HEK293 (cell line): ENCODE measurements at regions not wholly inside any gene's neighbourhood (a gene's known extent, or its start where the extent isn't known, plus 50 kb on each side); places are given as distances from the start of the nearest gene placed in this dataset.

Experiments used
- CTCF ChIA-PET: fragments of 350-600 bp; formaldehyde crosslinking; extraction: SDS; loops from one replicate; lab custom pipeline; 2021; ENCODE audit warnings: antibody characterized with exemption; lab: Yijun Ruan, JAX
- POLR2A ChIA-PET: fragments of 300-600 bp; formaldehyde crosslinking; extraction: SDS; loops from one replicate; lab custom pipeline; 2020; ENCODE audit warnings: antibody characterized with exemption, inconsistent platforms; lab: Yijun Ruan, JAX
- H3K27ac ChIP-seq: fragments of 200-500 bp; sonication (Bioruptor generic); 2 replicates; pipeline ENCODE4 v1.5.1; 2014; ENCODE audit warnings: low read depth, low read length, control low read depth, inconsistent platforms; ENCODE audit errors: extremely low read depth
- H3K36me3 ChIP-seq, 2 experiments: fragments of 200-500 bp in 1 of 2; sonication (Bioruptor generic) in 1 of 2; 1 replicate in 1 of 2; 2 replicates in 1 of 2; pipeline ENCODE4 v1.5.1; 2014 to 2017; ENCODE audit warnings: inconsistent platforms in 2 of 2, low read length in 2 of 2; ENCODE audit not compliant: control insufficient read depth in 2 of 2, insufficient read depth in 1 of 2
- H3K4me1 ChIP-seq: fragments of 200-500 bp; sonication (Bioruptor generic); 2 replicates; pipeline ENCODE4 v1.5.1; 2014; ENCODE audit warnings: mild to moderate bottlenecking, low read length, inconsistent platforms; ENCODE audit not compliant: control insufficient read depth, insufficient read depth
- H3K4me3 ChIP-seq: 2 replicates; pipeline ENCODE4 v1.5.1; 2011; ENCODE audit warnings: low read depth, mild to moderate bottlenecking, control low read depth, low read length, moderate library complexity
- H3K9me3 ChIP-seq: fragments of 200-500 bp; sonication (Bioruptor generic); 2 replicates; pipeline ENCODE4 v1.5.1; 2014; ENCODE audit warnings: low read depth, low read length, inconsistent platforms; ENCODE audit not compliant: control insufficient read depth, insufficient read depth
- GFI1B ChIP-seq: fragments of 450-650 bp; formaldehyde crosslinking; IDR thresholded peaks from 2 replicates; pipeline ENCODE4 v1.5.1; 2016; ENCODE audit warnings: missing biosample characterization, missing genetic modification characterization
- GLIS1 ChIP-seq: fragments of 450-650 bp; formaldehyde crosslinking; IDR thresholded peaks from 2 replicates; pipeline ENCODE4 v1.5.1; 2016; ENCODE audit warnings: missing biosample characterization, missing genetic modification characterization
- GLIS2 ChIP-seq: fragments of 450-650 bp; formaldehyde crosslinking; IDR thresholded peaks from 2 replicates; pipeline ENCODE4 v1.5.1; 2016; ENCODE audit warnings: missing biosample characterization, missing genetic modification characterization
- KLF1 ChIP-seq: fragments of 450-650 bp; formaldehyde crosslinking; IDR thresholded peaks from 2 replicates; pipeline ENCODE4 v1.5.1; 2016; ENCODE audit warnings: missing biosample characterization, missing genetic modification characterization
- MZF1 ChIP-seq: fragments of 450-650 bp; formaldehyde crosslinking; IDR thresholded peaks from 2 replicates; pipeline ENCODE4 v1.5.1; 2017; ENCODE audit warnings: missing biosample characterization, missing genetic modification characterization, borderline replicate concordance
- PRDM1 ChIP-seq: fragments of 450-650 bp; formaldehyde crosslinking; IDR thresholded peaks from 2 replicates; pipeline ENCODE4; 2016; ENCODE audit warnings: missing biosample characterization, missing genetic modification characterization
- REST ChIP-seq: fragments of 450-650 bp; formaldehyde crosslinking; IDR thresholded peaks from 2 replicates; pipeline ENCODE4 v1.5.1; 2016; ENCODE audit warnings: missing biosample characterization, missing genetic modification characterization
- ZBTB49 ChIP-seq: fragments of 450-650 bp; formaldehyde crosslinking; IDR thresholded peaks from 2 replicates; pipeline ENCODE4 v1.5.1; 2016; ENCODE audit warnings: missing biosample characterization, missing genetic modification characterization, low read depth
- ZNF341 ChIP-seq: fragments of 450-650 bp; formaldehyde crosslinking; IDR thresholded peaks from 2 replicates; pipeline ENCODE4; 2016; ENCODE audit warnings: low read depth, missing biosample characterization, missing genetic modification characterization
- ZNF366 ChIP-seq: fragments of 450-650 bp; formaldehyde crosslinking; conservative IDR thresholded peaks from 2 replicates; pipeline ENCODE4 v1.5.1; 2016; ENCODE audit warnings: missing biosample characterization, missing genetic modification characterization
- ZNF391 ChIP-seq: fragments of 450-650 bp; formaldehyde crosslinking; IDR thresholded peaks from 2 replicates; pipeline ENCODE4 v1.5.1; 2016; ENCODE audit warnings: low read depth, missing biosample characterization, missing genetic modification characterization, borderline replicate concordance
- ZNF433 ChIP-seq: fragments of 450-650 bp; formaldehyde crosslinking; IDR thresholded peaks from 2 replicates; pipeline ENCODE4 v1.5.1; 2016; ENCODE audit warnings: missing biosample characterization, missing genetic modification characterization, low read depth
- ZNF561 ChIP-seq: fragments of 450-650 bp; IDR thresholded peaks from 2 replicates; pipeline ENCODE4 v1.5.1; 2018; ENCODE audit warnings: missing biosample characterization, missing genetic modification characterization, borderline replicate concordance
- ZNF623 ChIP-seq: fragments of 450-650 bp; formaldehyde crosslinking; IDR thresholded peaks from 2 replicates; pipeline ENCODE4 v1.5.1; 2016; ENCODE audit warnings: missing biosample characterization, missing genetic modification characterization
- ZNF626 ChIP-seq: fragments of 450-650 bp; sonication (Bioruptor Pico); formaldehyde crosslinking; IDR thresholded peaks from 2 replicates; pipeline ENCODE4 v1.5.1; 2018; ENCODE audit warnings: missing biosample characterization, missing genetic modification characterization, inconsistent platforms
- ZNF660 ChIP-seq: fragments of 450-650 bp; IDR thresholded peaks from 2 replicates; pipeline ENCODE4 v1.5.1; 2018; ENCODE audit warnings: missing biosample characterization, mild to moderate bottlenecking, missing genetic modification characterization
- ZNF664 ChIP-seq: fragments of 450-650 bp; formaldehyde crosslinking; IDR thresholded peaks from 2 replicates; pipeline ENCODE4 v1.5.1; 2016; ENCODE audit warnings: missing biosample characterization, missing genetic modification characterization
- ZNF670 ChIP-seq: fragments of 450-650 bp; formaldehyde crosslinking; IDR thresholded peaks from 2 replicates; pipeline ENCODE4 v1.5.1; 2016; ENCODE audit warnings: missing biosample characterization, missing genetic modification characterization, low read depth
- ZNF701 ChIP-seq: fragments of 450-650 bp; formaldehyde crosslinking; IDR thresholded peaks from 2 replicates; pipeline ENCODE4 v1.5.1; 2016; ENCODE audit warnings: missing biosample characterization, missing genetic modification characterization
- TF ChIP-seq, protein P1 (sequence below): fragments of 450-650 bp; formaldehyde crosslinking; IDR thresholded peaks from 2 replicates; pipeline ENCODE4 v1.5.1; 2016; ENCODE audit warnings: missing biosample characterization, missing genetic modification characterization
- TF ChIP-seq, protein P2 (sequence below): fragments of 450-650 bp; formaldehyde crosslinking; IDR thresholded peaks from 2 replicates; pipeline ENCODE4 v1.5.1; 2016; ENCODE audit warnings: missing biosample characterization, missing genetic modification characterization
- TF ChIP-seq, protein P3 (sequence below): fragments of 450-650 bp; formaldehyde crosslinking; IDR thresholded peaks from 2 replicates; pipeline ENCODE4 v1.5.1; 2016; ENCODE audit warnings: missing biosample characterization, missing genetic modification characterization

DNA sequence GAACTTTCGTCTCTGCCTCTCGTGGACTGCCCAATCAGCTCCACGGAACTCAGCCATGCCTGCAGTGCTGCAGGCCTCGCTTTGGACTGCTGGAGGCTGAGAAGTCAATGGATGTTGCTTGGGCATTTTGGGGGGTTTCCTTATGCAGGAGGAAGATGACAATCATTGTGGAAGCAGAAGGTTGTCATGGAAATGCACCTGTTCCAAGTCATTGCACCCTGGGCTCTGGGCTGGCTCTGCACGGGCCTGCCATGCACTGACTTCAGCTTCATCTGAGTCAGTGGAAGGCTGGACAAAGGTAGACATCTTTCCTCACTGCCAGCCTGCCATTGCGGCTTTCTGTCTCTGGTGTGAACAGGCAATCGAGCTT, 217.3 kb downstream of the RPS24 start:
- Histone ChIP-seq H3K27ac (no peak overlapping the region), H3K4me1 (0 out of 2 replicates have a peak, but pooled peaks cover 2% of the 10 kb centered on the region), H3K4me3 (no peak overlapping the region), H3K9me3 (no peaks in the 10 kb centered on the region), H3K36me3 (no peaks in the 10 kb centered on the region)
- TF ChIP-seq REST = no peak
- TF ChIP-seq ZNF561 (tag by site-specific recombination) = no peak
- TF ChIP-seq ZBTB49 (tag by site-specific recombination) = no peak
- no peak for TF ChIP-seq ZNF664 (tag by site-specific recombination)
- TF ChIP-seq GLIS2 (tag by site-specific recombination) = no peak
- TF ChIP-seq, protein P1, sequence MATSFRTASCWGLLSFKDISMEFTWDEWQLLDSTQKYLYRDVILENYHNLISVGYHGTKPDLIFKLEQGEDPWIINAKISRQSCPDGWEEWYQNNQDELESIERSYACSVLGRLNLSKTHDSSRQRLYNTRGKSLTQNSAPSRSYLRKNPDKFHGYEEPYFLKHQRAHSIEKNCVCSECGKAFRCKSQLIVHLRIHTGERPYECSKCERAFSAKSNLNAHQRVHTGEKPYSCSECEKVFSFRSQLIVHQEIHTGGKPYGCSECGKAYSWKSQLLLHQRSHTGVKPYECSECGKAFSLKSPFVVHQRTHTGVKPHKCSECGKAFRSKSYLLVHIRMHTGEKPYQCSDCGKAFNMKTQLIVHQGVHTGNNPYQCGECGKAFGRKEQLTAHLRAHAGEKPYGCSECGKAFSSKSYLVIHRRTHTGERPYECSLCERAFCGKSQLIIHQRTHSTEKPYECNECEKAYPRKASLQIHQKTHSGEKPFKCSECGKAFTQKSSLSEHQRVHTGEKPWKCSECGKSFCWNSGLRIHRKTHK (tag by site-specific recombination) = no peak
- TF ChIP-seq ZNF433 = no peak
- no peak for TF ChIP-seq ZNF366 (tag by site-specific recombination)
- no peak for TF ChIP-seq ZNF660
- no peak for TF ChIP-seq PRDM1 (tag by site-specific recombination)
- ChIA-PET CTCF (interaction anchor here (1.2 to 1.5 kb wide), 2 partner anchors 9 to 19 kb away, joined by 3 to 4 read pairs; no protein-coding TSS in a partner anchor), POLR2A (no interaction called here)

GRCh38 chr10:78252286-78252685, 218.6 kb downstream of the RPS24 start:
- Histone ChIP-seq H3K36me3 (no peaks in the 10 kb centered on the region), H3K9me3 (no peaks in the 10 kb centered on the region), H3K27ac (no peak overlapping the region), H3K4me1 (0 out of 2 replicates have a peak, but pooled peaks cover 2% of the 10 kb centered on the region), H3K4me3 (no peak overlapping the region)
- CTCF ChIA-PET = no interaction called here
- TF ChIP-seq ZNF701 (tag by site-specific recombination) = no peak
- TF ChIP-seq KLF1 (tag by site-specific recombination) = no peak
- no peak for TF ChIP-seq GLIS1 (tag by site-specific recombination)
- no peak for TF ChIP-seq ZNF626 (tag by site-specific recombination)
- no peak for TF ChIP-seq MZF1
- no peak for TF ChIP-seq ZNF341 (tag by site-specific recombination)
- no peak for TF ChIP-seq GFI1B (tag by site-specific recombination)
- TF ChIP-seq ZNF391 (tag by site-specific recombination) = no peak
- no peak for TF ChIP-seq ZNF623
- TF ChIP-seq, protein P2, sequence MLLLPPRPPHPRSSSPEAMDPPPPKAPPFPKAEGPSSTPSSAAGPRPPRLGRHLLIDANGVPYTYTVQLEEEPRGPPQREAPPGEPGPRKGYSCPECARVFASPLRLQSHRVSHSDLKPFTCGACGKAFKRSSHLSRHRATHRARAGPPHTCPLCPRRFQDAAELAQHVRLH (tag by site-specific recombination) = no peak
- no peak for TF ChIP-seq ZNF670 (tag by site-specific recombination)
- TF ChIP-seq, protein P3, sequence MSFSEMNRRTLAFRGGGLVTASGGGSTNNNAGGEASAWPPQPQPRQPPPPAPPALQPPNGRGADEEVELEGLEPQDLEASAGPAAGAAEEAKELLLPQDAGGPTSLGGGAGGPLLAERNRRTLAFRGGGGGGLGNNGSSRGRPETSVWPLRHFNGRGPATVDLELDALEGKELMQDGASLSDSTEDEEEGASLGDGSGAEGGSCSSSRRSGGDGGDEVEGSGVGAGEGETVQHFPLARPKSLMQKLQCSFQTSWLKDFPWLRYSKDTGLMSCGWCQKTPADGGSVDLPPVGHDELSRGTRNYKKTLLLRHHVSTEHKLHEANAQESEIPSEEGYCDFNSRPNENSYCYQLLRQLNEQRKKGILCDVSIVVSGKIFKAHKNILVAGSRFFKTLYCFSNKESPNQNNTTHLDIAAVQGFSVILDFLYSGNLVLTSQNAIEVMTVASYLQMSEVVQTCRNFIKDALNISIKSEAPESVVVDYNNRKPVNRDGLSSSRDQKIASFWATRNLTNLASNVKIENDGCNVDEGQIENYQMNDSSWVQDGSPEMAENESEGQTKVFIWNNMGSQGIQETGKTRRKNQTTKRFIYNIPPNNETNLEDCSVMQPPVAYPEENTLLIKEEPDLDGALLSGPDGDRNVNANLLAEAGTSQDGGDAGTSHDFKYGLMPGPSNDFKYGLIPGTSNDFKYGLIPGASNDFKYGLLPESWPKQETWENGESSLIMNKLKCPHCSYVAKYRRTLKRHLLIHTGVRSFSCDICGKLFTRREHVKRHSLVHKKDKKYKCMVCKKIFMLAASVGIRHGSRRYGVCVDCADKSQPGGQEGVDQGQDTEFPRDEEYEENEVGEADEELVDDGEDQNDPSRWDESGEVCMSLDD (tag by site-specific recombination) = no peak
- POLR2A ChIA-PET = no interaction called here
